MM.1S (cell line): ENCODE measurements at regions not wholly inside any gene's neighbourhood (a gene's known extent, or its start where the extent isn't known, plus 50 kb on each side); places are given as distances from the start of the nearest gene placed in this dataset.

Experiments used
- CTCF ChIP-seq: fragments of 300-600 bp; sonication (generic); IDR thresholded peaks from 2 replicates; pipeline ENCODE4 v1.5.1; 2016; ENCODE audit warnings: antibody characterized with exemption, low read length, mixed read lengths
- EZH2 ChIP-seq: fragments of 300-600 bp; sonication (generic); optimal IDR thresholded peaks from 2 replicates; pipeline ENCODE3; 2017; ENCODE audit warnings: low read depth, mild to moderate bottlenecking, antibody characterized with exemption, low read length, mixed read lengths

- TF ChIP-seq CTCF (no peak), EZH2 (no peak)
Observed at GRCh38 chr12:71262466-71262865, 104.7 kb upstream of the TSPAN8 start.
